Fibroblast of skin of left biceps (primary cell): ENCODE measurements at regions not wholly inside any gene's neighbourhood (a gene's known extent, or its start where the extent isn't known, plus 50 kb on each side); places are given as distances from the start of the nearest gene placed in this dataset.

Source experiments
- DNase-seq, 2 experiments: peaks; one replicate each; pipeline ENCODE4 v3.0.0-alpha.2; 2013; ENCODE audit warnings: low read depth in 2 of 2

DNA sequence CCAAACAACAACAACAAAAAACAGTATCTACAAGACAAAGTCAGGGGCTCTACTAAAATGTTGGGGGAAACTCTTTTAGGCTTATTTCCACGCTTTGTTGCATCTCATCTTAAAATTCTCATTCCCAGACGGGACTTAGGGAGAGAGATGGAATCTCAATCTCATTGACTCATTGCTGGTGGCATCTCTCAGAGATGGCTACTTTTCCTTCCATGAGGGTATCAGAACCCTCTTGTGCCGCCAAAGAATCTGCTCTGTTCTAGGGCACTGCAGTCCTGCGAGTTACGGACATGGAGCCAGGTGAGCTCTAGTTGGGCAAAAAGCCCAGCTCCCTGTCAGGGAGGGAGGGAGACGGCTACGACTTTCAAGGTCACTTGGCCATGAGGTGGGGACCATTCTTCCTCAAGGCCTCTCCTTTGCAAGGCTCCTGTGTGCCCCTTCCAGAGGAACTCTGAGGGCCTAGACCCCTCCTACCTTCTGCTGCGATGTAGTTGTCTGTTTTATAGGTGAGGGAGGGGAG, 68.0 kb downstream of the MYCN start:
- DNase-seq: no peak

DNA sequence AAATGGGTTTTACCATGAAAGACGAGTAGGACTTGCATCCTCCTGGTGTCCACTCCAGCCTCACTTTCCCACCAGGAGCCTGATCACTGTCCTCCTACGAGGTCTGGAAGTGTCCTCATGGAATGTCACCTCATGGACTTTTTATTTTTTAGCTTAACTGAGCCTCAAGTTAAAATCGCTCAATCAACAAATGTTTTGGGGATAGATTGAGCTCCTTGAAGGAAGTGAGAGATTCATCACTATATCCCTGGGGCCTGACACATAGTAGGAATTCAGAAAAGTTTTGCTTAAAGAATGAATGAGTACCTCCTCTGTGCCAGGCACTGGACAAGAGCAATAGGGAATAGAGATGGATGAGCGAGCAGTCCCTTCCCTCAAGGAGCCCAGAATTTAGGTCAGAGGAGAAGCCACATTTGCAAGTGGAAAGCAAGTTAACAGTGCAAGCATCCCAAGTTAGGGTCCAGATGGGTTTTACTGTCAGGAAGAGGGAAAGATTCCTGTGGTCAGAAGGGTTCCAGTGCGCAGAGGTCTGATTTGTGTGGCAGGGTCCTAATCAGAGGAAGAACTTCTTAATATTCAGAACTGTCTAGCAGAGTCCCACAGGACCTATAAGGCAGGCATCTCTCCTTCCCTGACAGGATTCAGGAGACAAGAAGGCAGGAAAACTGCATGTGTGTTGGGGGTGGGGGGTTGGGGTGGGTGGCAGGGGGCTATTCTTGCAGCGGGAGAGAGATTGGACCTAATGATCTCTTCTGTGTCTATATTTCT, 67.0 kb downstream of the MYCN start:
- no peak for DNase-seq

DNA sequence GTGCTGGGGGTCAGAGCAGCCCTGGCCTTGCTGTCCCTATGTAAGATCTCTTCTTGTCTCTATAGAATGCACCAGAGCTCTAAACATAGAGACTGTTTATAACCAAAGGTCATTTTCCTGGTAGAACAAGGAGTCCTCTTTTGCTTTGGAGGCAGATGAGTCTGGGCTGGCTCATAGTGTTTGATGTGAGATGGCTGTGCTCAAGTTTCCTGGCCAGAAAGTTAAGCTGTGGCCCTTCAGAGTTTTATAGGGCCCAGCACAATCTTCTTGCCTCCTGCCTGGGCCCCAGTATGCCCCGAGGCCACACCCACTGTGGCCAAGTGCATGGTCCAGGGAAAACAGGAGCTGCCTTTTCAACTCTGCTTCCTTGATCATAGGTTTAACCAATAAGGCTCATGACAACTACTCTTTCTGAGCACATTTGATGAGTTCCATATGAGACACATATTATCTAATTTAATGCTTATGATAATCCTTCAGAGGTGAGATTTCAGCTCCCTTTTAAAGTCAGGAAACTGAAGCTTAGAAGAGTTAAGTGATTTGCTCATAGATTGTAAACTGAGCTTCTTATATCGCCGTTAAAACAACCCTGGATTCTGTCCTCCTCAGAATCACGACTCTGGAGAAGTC, 66.3 kb downstream of the MYCN start:
- no peak for DNase-seq

DNA sequence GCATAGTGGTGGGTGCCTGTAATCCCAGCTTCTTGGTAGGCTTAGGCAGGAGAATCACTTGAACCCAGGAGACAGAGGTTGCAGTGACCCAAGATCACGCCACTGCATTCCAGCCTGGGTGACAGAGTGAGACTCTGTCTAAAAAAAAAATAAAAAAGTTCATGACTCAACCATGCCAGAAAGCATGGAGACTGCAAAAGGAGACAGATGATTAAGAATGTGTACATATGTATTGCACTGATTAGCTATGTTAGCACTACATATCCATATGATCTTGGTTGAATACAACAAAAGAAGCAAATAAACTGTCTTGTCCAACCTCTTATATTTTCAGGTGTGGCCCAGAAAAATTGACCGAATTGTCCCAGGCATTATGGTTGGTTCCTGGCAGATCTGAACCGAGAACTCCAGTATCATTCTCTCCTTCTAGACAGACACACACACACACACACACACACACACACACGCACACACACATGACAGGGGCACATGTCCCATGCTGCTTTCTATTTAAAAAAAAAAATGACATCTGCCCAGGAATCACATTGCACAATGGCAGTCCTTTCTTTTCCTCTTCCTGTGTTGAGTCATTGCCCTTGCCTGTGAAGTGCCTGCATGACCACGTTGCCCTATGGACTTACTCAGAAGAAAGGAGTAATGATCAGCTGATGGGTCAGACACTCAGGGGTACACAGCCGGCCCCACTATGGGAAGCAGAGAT, 65.6 kb downstream of the MYCN start:
- DNase-seq: no peak

DNA sequence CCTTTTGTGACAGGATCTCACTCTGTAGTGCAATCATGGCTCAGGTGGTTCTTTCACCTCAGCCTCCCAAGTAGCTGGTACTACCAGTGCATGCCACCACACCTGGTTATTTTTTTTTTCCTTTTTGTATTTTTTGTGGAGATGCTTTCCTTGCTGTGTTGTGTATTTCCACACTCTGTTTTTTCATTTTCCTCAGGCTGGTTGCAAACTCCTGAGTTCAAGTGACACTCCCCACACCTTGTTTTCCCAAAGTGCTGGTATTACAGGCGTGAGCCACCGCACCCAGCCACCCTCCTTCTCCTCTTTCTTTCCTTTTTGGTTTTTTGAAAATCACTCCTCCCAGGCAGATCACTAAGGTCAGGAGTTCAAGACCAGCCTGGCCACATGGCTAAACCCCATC, 65.0 kb downstream of the MYCN start:
- no peak for DNase-seq

DNA sequence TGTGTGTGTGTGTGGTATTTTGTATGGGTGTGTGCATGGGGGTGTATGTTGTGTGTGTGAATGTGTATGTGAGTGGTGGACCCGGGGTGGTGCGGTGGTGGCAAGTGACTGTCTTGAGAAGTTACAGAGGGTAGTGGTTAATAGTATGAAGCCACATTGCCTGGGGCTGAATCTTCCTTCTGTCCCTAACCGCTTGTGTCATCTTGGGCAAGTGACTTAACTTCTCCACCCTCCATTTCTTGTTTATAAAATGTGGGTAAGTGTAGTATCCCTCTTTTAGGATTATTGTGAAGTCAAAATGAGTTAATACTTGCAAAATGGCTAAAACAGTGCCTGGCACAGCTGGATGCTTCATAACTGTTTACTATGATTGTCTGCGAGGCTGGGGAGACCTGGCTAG, 63.5 kb downstream of the MYCN start:
- DNase-seq: no peak

DNA sequence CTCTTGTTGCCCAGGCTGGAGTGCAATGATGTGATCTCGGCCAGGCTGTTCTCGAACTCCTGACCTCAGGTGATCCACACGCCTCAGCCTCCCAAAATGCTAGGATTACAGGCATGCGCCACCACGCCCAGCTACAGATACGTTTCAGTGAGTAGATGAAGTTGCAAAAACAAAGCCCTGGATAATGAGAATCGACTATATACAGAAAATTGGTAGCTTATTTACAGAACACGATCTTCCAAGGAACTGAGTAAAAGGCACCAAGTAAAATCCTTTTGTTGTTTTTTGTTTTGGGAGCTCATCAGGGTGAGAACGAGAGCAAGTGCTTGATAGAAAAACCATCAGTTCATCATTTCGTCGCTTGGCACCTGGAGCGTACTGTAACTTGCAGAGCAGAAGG, 62.8 kb downstream of the MYCN start:
- DNase-seq: no peak

DNA sequence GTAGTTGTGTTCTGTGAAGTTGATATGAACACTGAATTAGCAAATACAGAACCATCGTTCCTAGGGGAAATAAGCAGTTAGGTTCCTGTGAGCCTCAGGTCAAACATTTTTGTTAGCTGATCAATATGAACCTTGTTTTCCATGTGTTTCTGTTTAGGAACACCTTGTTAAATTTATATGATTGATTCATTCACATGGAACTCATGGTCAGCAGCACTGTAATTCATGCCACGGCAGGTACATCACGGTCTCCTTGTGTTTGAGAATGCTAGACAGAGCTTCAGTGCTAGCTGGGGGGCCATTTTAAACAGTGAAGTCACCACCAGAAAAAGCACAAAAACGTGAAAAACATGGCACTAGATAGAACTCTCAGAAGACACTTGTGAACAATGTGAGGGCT, 62.2 kb downstream of the MYCN start:
- no peak for DNase-seq

DNA sequence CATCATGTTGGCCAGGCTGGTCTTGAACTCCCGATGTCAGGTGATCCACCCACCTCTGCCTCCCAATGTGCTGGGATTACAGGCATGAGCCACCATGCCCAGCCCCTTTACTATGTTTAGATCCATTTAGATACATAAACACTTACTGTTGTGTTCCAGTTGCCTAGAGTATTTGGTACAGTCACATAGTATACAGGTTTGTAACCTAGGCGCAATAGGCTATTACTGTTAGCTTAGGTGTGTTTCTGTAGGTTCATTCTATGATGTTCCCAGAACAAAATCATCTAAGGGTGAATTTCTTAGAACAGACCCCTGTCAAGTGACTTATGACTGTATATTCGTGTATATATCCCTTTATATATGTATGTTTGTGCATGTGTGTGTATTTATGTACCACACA, 61.8 kb downstream of the MYCN start:
- DNase-seq: no peak

DNA sequence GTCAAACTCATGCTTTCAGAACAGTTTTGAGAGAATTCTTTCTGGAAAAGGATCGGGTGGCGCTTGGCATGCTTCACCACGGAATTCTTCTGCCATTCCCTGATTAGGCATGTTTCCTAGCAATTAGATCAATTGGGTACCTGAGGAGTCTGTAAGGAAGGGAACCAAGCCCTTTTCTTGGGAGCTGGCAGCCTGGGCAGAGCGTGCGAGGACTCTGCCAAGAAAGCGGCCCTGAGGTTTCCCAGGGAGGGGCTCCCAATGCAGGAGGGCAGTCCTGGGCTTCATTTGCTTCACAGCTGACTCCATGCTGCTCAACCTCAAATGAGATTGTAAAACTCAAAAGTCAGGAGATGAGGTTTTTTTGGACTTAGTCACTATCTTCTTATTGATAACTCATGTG, 60.3 kb downstream of the MYCN start:
- DNase-seq: no peak

DNA sequence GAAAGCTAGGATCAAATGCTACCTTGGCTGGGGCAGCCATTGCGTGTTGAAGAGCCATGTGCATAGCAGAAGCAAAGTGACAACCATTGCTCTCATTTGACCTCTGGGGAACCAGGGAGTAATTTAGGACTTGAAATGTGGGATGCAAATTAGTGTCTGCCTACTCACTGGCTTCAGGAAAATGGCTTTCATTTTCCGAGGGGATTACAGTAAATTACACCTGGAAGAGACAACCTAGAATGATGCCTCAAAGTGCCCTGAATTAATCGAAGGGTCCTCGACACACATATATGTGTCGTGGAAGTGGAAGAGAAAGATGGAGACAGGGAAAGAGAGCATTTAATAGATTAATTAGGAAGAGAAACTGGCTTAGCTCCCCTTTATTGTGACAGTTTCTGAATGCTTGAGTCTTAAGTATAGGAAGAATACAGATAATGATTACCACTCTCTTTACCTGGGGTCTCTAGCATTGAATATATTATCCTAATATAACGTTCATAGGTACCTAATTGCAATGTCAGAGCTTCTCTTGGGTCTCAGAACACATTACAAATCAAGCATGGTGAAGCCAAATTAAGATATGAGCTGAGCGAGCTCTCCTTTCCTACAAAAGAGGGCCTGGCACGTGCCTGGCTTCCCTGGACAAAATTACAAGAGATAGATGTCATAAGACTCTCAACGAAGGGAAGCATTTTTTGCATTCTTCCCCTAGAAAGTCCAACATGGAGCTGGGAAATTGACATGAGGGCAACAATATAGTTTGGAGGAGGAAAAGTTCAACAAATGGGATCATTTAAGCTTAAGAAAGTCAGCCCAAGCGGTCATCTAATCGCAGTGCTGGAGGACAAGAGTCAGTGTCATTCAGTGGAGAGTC, 59.5 kb downstream of the MYCN start:
- no peak for DNase-seq

DNA sequence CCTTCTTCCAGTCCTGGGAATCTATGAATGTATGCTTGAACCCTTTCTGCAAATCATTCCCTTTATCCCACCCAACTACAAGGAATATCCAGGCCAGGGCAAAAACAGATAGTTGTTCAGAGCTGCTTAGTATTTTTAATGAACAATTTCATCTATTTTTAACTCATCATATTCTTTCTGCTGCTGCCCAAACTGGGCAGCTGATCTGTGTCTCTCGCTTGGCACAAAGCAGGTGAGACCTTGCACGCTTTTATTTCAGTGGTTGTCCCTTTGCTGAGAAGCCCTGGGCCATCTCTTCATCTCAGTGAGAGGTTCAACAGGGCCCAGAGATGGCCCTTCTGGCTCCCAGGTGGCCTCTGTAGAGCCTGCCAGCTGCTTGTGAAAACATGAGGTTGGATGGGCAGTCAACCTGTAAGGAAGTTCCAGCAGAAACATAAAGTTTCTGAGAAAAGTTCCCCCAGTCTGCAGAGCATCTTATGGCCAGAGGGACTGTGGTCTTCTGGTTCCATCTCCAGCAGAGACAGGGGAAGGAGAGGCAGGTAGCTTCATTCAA, 57.5 kb downstream of the MYCN start:
- DNase-seq: no peak

DNA sequence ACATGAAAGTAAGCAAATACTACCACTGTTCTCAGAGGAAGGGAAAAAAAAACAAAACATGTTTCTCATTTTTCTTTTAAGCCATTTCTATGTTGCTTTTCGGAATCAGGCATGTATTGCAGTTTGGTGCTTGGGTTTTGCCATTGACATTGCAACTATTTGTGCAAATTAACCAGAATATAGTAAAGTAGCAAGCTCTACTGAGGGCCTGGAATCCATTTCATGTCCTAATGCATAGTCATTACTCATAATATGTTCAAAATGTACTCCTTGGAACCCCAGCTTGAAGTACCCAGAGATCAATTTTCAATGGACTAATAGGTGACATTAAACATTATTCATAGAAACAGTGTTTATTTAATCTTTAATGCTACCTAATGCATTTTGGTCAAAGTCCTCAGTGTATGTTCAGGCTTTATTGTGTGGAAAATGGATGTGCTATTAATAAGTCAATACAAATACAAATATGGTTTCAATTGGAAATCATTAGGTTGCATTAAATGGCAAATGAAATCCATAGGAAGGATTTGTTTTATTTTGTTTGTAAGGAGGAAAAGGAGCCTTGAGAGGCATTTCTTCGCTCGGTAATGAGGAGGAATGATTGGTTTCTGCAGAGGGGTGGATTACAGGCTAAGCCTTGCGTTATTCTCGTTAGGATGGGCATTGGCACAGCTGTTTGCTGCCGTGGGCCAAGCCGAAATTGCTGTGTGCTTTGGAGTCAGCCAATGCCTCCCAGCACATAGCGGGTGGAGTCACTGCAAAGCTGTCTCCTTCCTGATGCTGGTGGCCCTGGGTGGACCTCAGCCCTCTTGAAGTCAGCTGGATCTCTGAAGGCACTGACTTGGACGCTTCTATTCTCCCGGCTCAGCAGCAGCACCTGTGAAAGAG, 56.4 kb downstream of the MYCN start:
- no peak for DNase-seq
